ENCODE measurements at regions not wholly inside any gene's neighbourhood (a gene's known extent, or its start where the extent isn't known, plus 50 kb on each side); places are given as distances from the start of the nearest gene placed in this dataset.
"Not testable (repeated sequence)": the region's sequence is repeated elsewhere in the genome, so short reads cannot be mapped to it uniquely, and the experiment has no call there.

GRCh38 chr1:219415433-219415832 lies 197.5 kb downstream of the ZC3H11B start:
- DNase-seq (ENCODE audit: low read depth): no peak

GRCh38 chr1:219414250-219414649 lies 198.7 kb downstream of the ZC3H11B start:
- no peak for DNase-seq (ENCODE audit: low read depth)
- no peak overlapping the region for H3K4me3 ChIP-seq (ENCODE audit: low read depth, low read length)

More at GRCh38 chr1:219415433-219415832, 197.5 kb downstream of the ZC3H11B start:
- H3K4me3 ChIP-seq (ENCODE audit: low read depth, low read length): no peak overlapping the region

DNA sequence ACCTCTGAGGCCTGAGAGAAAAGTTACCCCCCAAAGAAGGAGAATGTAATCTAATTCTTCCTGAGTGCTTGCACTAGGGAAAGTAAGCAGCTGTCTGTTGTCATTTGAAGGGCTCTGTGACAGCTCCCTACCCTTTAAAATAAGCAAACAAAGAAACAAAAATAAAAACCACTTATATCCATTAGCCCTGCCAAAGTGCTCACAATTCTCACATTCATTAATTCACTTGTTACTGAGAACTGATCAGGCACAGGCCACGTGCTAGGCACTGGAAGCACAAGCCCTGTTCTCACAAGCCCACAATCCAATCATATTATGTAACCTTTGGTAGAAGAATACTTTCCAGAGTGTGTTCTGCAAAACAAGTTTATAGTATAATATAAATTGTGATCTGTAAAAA lies 199.4 kb downstream of the ZC3H11B start:
- DNase-seq (ENCODE audit: low read depth): no peak
- no peak overlapping the region for H3K4me3 ChIP-seq (ENCODE audit: low read depth, low read length)

DNA sequence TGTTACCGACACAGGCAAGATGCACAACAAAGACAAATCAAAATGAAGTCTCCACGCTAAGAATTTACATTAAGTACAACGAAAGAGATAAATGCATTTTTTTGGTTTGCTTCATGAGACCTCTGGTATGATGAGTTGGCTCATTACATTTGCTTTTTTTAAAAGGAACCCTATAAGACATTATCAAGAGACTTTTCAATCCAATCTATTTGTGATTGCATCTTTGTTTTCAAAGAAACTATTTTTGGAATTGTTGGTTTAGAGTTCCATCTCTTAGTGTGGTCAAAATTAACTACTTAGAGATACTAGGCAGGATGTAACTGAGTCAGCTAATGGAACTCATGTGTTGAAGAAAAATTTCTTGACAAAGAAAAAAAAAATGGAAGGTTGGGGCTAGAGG lies 200.1 kb downstream of the ZC3H11B start:
- no peak for DNase-seq (ENCODE audit: low read depth)
- no peak overlapping the region for H3K4me3 ChIP-seq (ENCODE audit: low read depth, low read length)

- not testable (repeated sequence) for DNase-seq (ENCODE audit: low read depth); H3K4me3 ChIP-seq (ENCODE audit: low read depth, low read length)
These were observed 202.2 kb downstream of the ZC3H11B start for GRCh38 chr1:219410721-219411120.

DNA sequence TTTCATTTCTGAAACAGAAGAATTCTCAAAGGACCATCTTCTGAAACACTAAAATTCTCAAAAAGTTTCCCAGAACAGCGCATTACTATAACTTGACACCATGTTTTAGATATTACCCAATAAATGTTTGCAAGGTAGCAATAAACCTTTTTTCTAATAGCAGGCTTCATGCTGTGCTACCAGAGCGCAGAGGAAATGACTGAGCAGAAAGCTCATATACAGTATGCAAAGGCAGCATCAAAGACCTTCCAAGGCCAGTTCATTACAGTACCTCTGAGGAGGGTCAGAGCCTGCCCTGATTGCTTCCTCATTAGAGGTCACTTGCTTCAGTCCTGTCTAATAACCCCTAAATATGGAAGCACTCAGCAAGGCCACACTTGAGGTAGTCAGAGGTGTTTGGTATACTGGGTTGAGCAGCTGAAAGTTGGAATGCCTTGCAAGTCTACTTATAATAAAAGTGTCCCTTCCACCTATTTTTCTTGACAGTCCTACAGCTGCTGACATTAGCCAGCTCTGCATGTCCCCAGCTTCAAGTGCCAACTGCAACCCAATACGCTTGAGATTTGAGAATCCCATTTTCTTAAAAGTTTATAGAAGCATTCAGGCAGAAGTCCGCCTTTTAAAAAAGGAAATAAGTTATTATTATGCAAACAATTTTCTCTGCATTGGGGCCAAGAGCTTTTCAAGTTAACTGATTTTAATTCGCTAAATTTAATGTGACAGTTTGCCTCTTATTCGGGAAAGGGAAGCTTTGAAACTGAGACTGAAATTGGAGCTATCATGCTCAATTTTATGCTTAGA lies 207.2 kb downstream of the ZC3H11B start:
- no peak for DNase-seq (ENCODE audit: low read depth)
- no peak overlapping the region for H3K4me3 ChIP-seq (ENCODE audit: low read depth, low read length)

DNA sequence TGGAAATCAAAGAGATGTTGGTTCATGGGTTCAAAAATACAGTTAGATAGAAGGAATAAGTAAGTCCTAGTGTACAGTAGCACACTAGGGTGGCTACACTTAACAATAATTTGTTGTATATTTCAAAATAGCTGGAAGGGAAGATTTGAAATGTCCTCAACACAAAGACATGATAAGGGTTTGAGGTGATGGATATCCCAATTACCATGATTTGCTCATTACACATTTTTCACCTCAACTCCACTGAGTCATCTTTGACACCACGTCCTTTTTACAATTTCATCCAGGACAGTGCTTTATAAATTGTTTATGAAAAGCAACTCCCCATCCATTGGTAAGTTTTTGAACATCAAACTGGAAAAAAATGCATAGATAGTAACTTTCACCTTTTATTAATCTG lies 208.3 kb downstream of the ZC3H11B start:
- DNase-seq (ENCODE audit: low read depth): no peak
- H3K4me3 ChIP-seq (ENCODE audit: low read depth, low read length): no peak overlapping the region

GRCh38 chr1:219402925-219403324 lies 210.0 kb downstream of the ZC3H11B start:
- no peak overlapping the region for H3K4me3 ChIP-seq (ENCODE audit: low read depth, low read length)
- no peak for DNase-seq (ENCODE audit: low read depth)

DNA sequence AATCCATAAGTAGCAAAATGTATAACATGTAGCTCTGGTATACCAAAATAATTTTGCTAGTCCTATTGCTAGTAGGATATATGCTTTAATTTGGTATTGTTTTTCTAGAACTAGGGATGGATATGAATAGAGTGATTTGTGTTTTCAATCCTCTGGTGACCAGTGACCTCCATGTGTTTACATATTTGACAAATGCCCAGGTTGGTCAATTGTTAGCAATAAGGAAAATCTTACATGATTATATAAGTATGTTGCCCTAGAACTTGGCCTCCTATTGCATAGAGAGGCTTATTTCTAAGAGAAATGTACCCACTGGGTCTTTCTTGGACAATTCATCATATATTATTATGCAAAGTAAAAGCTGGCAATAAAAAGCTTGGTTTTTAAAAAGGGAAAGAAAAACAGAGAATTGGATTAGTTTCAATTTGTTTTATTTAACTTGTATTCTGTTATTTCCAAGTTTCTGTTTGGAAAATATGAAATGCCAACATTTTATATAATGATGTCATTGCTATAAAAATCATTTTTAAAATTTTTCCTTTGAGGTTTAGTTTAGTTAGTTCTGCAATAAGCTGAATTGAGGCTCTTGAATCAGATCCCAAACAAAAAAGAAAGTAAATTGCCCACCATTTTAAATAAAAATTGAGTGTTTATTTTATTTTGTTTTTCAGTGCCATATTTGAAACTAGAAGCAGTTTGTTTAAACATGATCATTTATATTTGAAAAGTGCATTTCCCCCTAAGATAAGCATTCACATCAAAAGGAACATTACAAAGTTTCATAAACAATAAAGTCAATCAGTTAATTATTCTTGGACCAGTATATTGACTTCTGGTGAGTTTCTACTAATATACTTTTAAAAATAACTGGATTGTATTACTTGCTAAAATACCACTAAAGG lies 210.9 kb downstream of the ZC3H11B start:
- no peak overlapping the region for H3K4me3 ChIP-seq (ENCODE audit: low read depth, low read length)
- no peak for DNase-seq (ENCODE audit: low read depth)

GRCh38 chr1:219399446-219399845 lies 213.5 kb downstream of the ZC3H11B start:
- DNase-seq (ENCODE audit: low read depth): no peak
- H3K4me3 ChIP-seq (ENCODE audit: low read depth, low read length): no peak overlapping the region

GRCh38 chr1:219398815-219399396 lies 214.0 kb downstream of the ZC3H11B start:
- no peak for DNase-seq (ENCODE audit: low read depth)
- H3K4me3 ChIP-seq (ENCODE audit: low read depth, low read length): no peak overlapping the region

DNA sequence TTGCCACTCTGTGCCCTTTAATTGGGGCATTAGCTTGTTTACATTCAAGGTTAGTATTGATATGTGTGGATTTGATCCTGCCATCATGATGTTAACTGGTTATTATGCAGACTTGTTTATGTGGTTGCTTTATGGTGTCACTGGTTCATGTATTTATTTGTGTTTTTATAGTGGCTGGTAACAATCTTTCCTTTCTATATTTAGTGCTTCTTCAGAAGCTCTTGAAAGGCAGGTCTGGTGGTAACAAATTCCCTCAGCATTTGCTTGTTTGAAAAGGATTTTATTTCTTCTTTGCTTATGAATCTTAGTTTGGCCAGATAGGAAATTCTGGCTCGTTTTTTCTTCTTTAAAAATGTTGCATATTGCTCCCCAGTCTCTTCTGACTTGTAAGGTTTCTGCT lies 215.4 kb downstream of the ZC3H11B start:
- no peak for DNase-seq (ENCODE audit: low read depth)

GRCh38 chr1:219391297-219391696 lies 217.6 kb downstream of the LYPLAL1 start:
- no peak for DNase-seq (ENCODE audit: low read depth)
- no peak overlapping the region for H3K4me3 ChIP-seq (ENCODE audit: low read depth, low read length)

More for the DNA sequence above, 215.4 kb downstream of the ZC3H11B start:
- H3K4me3 ChIP-seq (ENCODE audit: low read depth, low read length): no peak overlapping the region

GRCh38 chr1:219387211-219387610 lies 213.5 kb downstream of the LYPLAL1 start:
- DNase-seq (ENCODE audit: low read depth): no peak
- no peak overlapping the region for H3K4me3 ChIP-seq (ENCODE audit: low read depth, low read length)

- H3K4me3 ChIP-seq (ENCODE audit: low read depth, low read length): no peak overlapping the region
These were observed 212.2 kb downstream of the LYPLAL1 start for GRCh38 chr1:219385787-219386427.

GRCh38 chr1:219383281-219383680 lies 209.6 kb downstream of the LYPLAL1 start:
- H3K4me3 ChIP-seq (ENCODE audit: low read depth, low read length): no peak overlapping the region

More at GRCh38 chr1:219385787-219386427, 212.2 kb downstream of the LYPLAL1 start:
- no peak for DNase-seq (ENCODE audit: low read depth)

GRCh38 chr1:219381396-219381795 lies 207.7 kb downstream of the LYPLAL1 start:
- no peak for DNase-seq (ENCODE audit: low read depth)
- H3K4me3 ChIP-seq (ENCODE audit: low read depth, low read length): no peak overlapping the region

More at GRCh38 chr1:219383281-219383680, 209.6 kb downstream of the LYPLAL1 start:
- DNase-seq (ENCODE audit: low read depth): no peak

DNA sequence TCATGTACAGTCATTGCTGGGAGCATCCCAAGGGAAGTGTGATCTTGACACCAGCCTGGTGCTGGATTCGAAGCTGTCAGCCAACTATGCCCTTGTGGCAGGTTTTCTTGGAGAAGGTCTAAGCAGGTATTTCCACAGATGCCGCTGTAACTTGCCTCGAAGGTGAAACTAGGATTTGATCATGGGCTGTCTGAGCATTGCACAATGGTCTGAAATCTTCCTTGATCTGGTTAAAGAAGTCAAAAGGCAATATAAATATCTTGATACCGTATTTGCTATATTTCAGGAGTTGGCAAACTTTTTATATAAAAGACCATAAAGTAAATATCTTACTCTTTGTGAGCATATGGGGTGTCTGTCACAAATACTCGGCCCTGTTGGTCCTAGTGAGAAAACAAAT lies 206.8 kb downstream of the LYPLAL1 start:
- DNase-seq (ENCODE audit: low read depth): no peak
- H3K4me3 ChIP-seq (ENCODE audit: low read depth, low read length): no peak overlapping the region

DNA sequence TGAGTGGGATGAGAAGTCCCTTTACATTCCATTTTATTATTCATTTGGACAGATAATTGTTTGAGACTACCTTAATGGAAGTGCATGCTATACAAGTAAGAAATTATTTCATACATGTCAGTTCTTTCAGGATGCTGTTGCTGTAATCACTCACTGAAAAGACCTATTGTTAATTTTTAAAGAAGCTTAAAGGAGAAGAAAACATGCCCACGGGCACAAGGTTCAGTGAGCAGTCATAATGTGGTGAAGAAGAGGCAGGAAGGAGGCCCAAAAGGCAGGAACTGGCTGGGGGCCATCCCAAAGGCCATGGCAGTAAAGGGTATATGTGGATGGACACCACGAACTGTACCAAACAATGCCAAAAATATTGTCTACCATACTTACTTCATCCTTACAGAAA lies 206.0 kb downstream of the LYPLAL1 start:
- H3K4me3 ChIP-seq (ENCODE audit: low read depth, low read length): no peak overlapping the region
- no peak for DNase-seq (ENCODE audit: low read depth)

DNA sequence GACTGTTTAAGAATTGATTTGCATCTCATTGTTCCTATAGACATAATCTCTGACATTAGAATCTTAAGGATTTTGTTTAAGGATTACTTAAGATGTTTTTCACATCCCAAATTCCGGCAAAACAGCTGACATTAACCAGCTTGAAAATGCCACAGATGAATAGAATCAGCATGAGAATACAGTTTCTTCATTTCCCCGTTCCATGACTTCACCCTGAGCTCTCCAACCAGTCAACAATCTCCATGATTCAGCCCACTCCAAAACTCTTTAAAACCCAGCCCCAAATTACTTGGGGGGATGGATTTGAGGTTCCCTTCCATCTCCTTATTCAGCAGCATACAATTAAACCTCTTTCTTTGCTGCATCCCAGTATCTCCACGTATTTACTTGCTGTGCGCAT lies 201.0 kb downstream of the LYPLAL1 start:
- H3K4me3 ChIP-seq (ENCODE audit: low read depth, low read length): no peak overlapping the region
- DNase-seq (ENCODE audit: low read depth): no peak
